T-helper 1 cell treated with Interleukin-12 subunit alpha and Interleukin-12 subunit beta and Interleukin-4 antibody, amounts not matched to agents 30 μg/mL and 1 μg/mL, for 36 hours (primary cell): ENCODE measurements at regions not wholly inside any gene's neighbourhood (a gene's known extent, or its start where the extent isn't known, plus 50 kb on each side); places are given as distances from the start of the nearest gene placed in this dataset.

Source experiments
- H3K27ac Mint-ChIP-seq: one replicate; pipeline ENCODE4 v1.8.0; 2021; ENCODE audit warnings: mild to moderate bottlenecking, mixed read lengths
- H3K27me3 Mint-ChIP-seq: one replicate; pipeline ENCODE4 v1.8.0; 2021; ENCODE audit warnings: low read depth, mixed read lengths
- H3K36me3 Mint-ChIP-seq: one replicate; pipeline ENCODE4 v1.8.0; 2021; ENCODE audit warnings: low read depth, mixed read lengths
- H3K4me1 Mint-ChIP-seq: one replicate; pipeline ENCODE4 v1.8.0; 2021; ENCODE audit warnings: low read depth, mixed read lengths
- H3K4me3 Mint-ChIP-seq: one replicate; pipeline ENCODE4 v1.8.0; 2021; ENCODE audit warnings: mild to moderate bottlenecking, moderate library complexity, mixed read lengths
- H3K9me3 Mint-ChIP-seq: one replicate; pipeline ENCODE4 v1.8.0; 2021; ENCODE audit warnings: mixed read lengths

DNA sequence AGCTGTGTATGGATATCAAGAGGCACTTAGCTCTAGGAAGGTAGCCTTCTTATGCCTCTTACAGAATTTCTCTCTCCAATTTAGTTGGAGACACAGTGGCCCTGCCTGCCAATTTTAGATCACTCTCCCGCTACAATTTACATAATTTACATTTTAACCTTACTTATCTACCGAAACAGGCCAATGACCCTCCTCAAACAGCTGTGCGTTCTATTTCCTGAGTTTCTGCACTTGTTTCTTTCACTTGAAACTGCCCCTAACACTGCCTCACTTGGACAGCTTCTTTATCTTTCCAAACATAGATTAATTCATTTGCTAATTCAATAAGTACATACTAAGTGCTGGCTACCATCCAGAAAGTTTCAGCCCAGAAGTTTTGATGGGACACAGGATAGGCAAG lies 52.9 kb upstream of the HDDC2 start:
- Mint-ChIP-seq H3K27ac (no peak overlapping the region), H3K4me1 (peaks cover 6% of the 10 kb centered on the region), H3K36me3 (no peaks in the 10 kb centered on the region), H3K9me3 (no peaks in the 10 kb centered on the region), H3K27me3 (peaks cover 7% of the 10 kb centered on the region), H3K4me3 (no peak overlapping the region)

- Mint-ChIP-seq H3K36me3 (no peaks in the 10 kb centered on the region), H3K27me3 (peaks cover 14% of the 10 kb centered on the region), H3K4me3 (no peak overlapping the region), H3K9me3 (no peaks in the 10 kb centered on the region), H3K27ac (no peak overlapping the region), H3K4me1 (peaks cover 6% of the 10 kb centered on the region)
Observed at GRCh38 chr6:125356884-125357283, 55.1 kb upstream of the HDDC2 start.

DNA sequence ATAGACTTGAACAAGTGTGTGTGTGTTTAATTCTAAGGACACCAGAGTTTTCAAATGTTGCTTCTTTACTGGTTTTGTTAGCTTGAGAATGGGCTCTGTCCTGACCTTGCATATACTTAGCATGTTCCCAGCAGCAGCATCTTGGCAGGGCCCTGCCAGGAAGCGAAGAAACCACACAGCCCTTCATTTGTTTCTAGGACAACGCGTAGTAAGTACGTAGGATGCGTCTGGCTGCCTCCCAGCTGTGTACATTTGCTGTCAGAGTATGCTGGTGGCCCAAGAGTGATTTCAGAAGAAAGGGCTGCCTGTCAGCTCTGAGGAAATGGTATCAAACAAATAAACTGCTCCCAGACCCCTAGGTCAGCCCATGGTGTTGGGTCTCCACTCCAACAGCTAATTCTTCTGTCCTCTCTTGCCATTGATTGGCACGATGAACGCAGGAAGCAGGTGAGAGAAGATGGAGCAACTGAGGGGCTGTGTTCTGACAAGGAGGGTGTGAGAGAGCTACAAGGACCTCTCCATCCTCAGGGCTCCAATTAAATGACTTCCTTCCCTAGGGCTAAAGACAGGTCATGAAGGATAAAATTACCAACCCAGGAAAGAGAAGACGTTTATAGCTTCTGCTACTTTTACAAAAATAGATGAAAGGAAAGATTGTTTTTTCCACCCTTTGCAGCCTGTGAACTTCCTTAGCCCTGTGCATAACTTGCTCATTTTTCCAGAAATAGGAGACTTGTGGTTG lies 55.9 kb upstream of the HDDC2 start:
- Mint-ChIP-seq H3K27me3 (peaks cover 22% of the 10 kb centered on the region), H3K4me1 (peaks cover 8% of the 10 kb centered on the region), H3K4me3 (no peak overlapping the region), H3K27ac (no peak overlapping the region), H3K36me3 (peaks cover 2% of the 10 kb centered on the region), H3K9me3 (no peaks in the 10 kb centered on the region)

DNA sequence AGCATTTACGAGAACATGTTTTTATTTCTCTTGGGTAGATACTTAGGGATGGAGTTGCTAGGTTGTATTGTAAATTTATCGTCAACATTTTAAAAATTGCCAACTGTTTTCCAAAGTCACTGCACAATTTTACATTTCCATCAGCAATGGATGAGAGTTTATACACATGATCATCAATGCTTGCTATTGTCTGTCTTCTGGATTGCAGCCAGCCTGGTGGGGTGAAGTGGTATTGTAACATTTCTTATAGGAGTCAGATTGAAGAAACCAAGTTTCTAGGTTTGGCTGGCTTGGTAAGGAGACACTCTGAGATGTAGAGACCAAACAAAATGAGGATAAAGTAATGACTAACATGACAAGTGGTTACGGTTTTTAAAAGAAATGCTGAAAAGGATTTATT lies 57.1 kb upstream of the HDDC2 start:
- H3K36me3 Mint-ChIP-seq: peaks cover 2% of the 10 kb centered on the region
- H3K27me3 Mint-ChIP-seq: peaks cover 28% of the 10 kb centered on the region
- H3K27ac Mint-ChIP-seq: no peak overlapping the region
- H3K4me3 Mint-ChIP-seq: no peak overlapping the region
- H3K4me1 Mint-ChIP-seq: peaks cover 9% of the 10 kb centered on the region
- no peaks in the 10 kb centered on the region for H3K9me3 Mint-ChIP-seq

DNA sequence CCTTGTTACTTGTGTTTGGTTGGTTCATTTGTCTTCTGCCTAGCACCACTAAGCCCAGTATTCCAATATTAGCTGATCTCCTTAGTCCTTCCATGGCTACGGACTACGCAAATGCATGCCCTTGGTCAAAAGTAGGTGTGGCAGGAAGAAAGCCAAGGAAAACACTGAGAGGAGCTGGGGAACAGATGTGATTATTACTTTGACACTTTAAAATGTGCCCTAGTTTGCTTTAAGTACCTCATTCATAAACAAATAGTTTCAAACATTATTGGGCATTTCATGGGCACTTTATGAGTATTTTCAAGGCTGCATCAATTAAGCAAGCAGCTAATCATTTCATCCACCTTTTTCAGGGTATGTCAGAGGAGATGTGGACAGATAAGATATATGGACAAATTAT lies 60.1 kb upstream of the HDDC2 start:
- Mint-ChIP-seq H3K27me3 (peaks cover 55% of the 10 kb centered on the region), H3K27ac (no peak overlapping the region), H3K36me3 (peaks cover 2% of the 10 kb centered on the region), H3K9me3 (no peaks in the 10 kb centered on the region), H3K4me1 (peaks cover 9% of the 10 kb centered on the region), H3K4me3 (no peak overlapping the region)

- peaks cover 3% of the 10 kb centered on the region for H3K4me1 Mint-ChIP-seq
- H3K27ac Mint-ChIP-seq: no peak overlapping the region
- peaks cover 55% of the 10 kb centered on the region for H3K27me3 Mint-ChIP-seq
- no peak overlapping the region for H3K4me3 Mint-ChIP-seq
- H3K36me3 Mint-ChIP-seq: peaks cover 2% of the 10 kb centered on the region
- no peaks in the 10 kb centered on the region for H3K9me3 Mint-ChIP-seq
Observed at GRCh38 chr6:125363039-125363823, 61.5 kb upstream of the HDDC2 start.

- H3K4me1 Mint-ChIP-seq: peaks cover 3% of the 10 kb centered on the region
- no peaks in the 10 kb centered on the region for H3K9me3 Mint-ChIP-seq
- H3K27ac Mint-ChIP-seq: no peak overlapping the region
- peaks cover 2% of the 10 kb centered on the region for H3K36me3 Mint-ChIP-seq
- H3K4me3 Mint-ChIP-seq: no peak overlapping the region
- peaks cover 55% of the 10 kb centered on the region for H3K27me3 Mint-ChIP-seq
Observed at GRCh38 chr6:125363824-125364165, 62.0 kb upstream of the HDDC2 start.

GRCh38 chr6:125365230-125365629 lies 63.5 kb upstream of the HDDC2 start:
- no peak overlapping the region for H3K27ac Mint-ChIP-seq
- H3K9me3 Mint-ChIP-seq: no peaks in the 10 kb centered on the region
- peaks cover 3% of the 10 kb centered on the region for H3K4me1 Mint-ChIP-seq
- no peak overlapping the region for H3K4me3 Mint-ChIP-seq
- H3K27me3 Mint-ChIP-seq: peaks cover 53% of the 10 kb centered on the region
- H3K36me3 Mint-ChIP-seq: peaks cover 2% of the 10 kb centered on the region

DNA sequence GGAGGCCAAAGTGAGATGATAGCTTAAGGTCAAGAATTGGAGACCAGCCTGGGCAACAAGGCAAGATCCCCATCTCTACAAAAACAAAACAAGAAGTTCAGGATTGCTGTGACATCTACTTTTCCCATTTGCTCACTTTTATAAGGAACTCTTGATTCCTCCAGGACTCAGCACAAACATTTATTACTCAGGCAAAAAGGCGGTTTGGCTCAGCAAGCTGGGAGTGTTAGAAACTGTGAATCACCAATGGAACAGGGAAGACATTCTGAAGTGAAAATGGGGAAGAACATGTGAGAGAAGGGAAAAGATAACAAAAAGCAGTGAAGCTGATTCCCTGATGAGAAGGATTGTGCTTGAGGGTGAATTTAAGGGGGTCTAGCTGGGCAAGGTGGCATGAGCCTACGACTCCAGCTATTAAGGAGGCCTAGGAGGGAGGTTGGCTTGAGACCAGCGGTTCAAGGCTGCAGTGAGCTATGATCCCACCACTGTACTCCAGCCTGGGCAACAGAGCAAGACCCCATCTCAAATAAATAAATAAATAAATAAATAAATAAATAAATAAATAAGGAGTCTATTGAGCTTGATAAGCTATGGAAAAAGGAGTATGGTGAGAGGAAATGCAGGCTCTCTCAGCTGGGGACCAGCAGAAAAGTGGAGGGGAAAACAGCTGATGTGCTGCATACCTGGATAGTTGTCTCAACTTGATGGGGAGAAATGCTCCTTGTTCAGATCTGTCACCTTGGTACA lies 65.4 kb upstream of the HDDC2 start:
- Mint-ChIP-seq H3K4me1 (peaks cover 3% of the 10 kb centered on the region), H3K27me3 (peaks cover 42% of the 10 kb centered on the region), H3K4me3 (no peak overlapping the region), H3K36me3 (peaks cover 2% of the 10 kb centered on the region), H3K27ac (no peak overlapping the region), H3K9me3 (no peaks in the 10 kb centered on the region)

DNA sequence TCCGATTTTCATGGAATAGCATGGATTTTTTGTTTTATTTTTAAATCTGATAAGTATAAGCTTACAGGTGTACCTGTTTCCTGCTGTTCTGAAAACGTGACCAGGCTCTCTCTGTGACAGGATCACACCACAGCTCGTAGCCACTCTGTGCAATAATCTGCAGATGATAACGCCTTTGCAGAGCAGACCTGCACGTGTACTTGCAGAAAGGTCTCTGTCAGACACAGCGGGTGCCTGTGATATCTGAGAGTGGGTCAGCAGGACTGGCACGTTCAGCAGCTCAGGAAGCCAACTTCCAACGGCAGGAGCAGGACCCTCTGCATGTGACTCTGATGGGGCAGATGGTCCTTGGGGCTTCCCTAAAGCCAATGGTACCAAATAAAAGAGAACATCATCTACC lies 68.6 kb upstream of the HDDC2 start:
- peaks cover 20% of the 10 kb centered on the region for H3K27me3 Mint-ChIP-seq
- H3K4me3 Mint-ChIP-seq: no peak overlapping the region
- H3K27ac Mint-ChIP-seq: no peak overlapping the region
- H3K9me3 Mint-ChIP-seq: no peaks in the 10 kb centered on the region
- H3K36me3 Mint-ChIP-seq: no peaks in the 10 kb centered on the region
- H3K4me1 Mint-ChIP-seq: no peaks in the 10 kb centered on the region

- no peak overlapping the region for H3K4me3 Mint-ChIP-seq
- H3K9me3 Mint-ChIP-seq: no peaks in the 10 kb centered on the region
- H3K36me3 Mint-ChIP-seq: no peaks in the 10 kb centered on the region
- peaks cover 29% of the 10 kb centered on the region for H3K27me3 Mint-ChIP-seq
- no peak overlapping the region for H3K27ac Mint-ChIP-seq
- no peaks in the 10 kb centered on the region for H3K4me1 Mint-ChIP-seq
Observed at GRCh38 chr6:125375013-125375412, 73.2 kb upstream of the HDDC2 start.

DNA sequence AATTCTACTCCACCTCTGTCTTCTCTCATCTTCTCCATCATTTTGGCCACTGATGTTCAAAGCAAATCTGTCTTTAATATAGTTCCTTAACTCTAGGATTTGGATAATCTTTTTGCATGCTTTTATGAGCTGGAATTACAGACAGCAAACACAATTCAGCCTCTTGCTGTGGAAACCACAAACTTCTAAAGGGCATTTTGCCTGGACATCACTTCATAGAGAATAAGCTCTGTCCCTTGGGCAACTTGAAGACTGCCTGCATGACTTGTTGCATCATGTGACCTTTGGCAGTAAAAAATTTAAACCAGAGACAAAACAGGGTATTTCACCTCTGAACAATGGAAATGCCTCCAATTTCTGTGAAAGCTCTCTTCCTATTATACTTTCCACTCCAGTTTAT lies 74.1 kb upstream of the HDDC2 start:
- Mint-ChIP-seq H3K4me3 (no peak overlapping the region), H3K36me3 (no peaks in the 10 kb centered on the region), H3K27ac (no peak overlapping the region), H3K27me3 (peaks cover 29% of the 10 kb centered on the region), H3K4me1 (no peaks in the 10 kb centered on the region), H3K9me3 (no peaks in the 10 kb centered on the region)

- Mint-ChIP-seq H3K36me3 (no peaks in the 10 kb centered on the region), H3K4me3 (no peak overlapping the region), H3K27ac (no peak overlapping the region), H3K9me3 (no peaks in the 10 kb centered on the region), H3K4me1 (no peaks in the 10 kb centered on the region), H3K27me3 (peaks cover 33% of the 10 kb centered on the region)
Observed at GRCh38 chr6:125377621-125378020, 75.9 kb upstream of the HDDC2 start.

DNA sequence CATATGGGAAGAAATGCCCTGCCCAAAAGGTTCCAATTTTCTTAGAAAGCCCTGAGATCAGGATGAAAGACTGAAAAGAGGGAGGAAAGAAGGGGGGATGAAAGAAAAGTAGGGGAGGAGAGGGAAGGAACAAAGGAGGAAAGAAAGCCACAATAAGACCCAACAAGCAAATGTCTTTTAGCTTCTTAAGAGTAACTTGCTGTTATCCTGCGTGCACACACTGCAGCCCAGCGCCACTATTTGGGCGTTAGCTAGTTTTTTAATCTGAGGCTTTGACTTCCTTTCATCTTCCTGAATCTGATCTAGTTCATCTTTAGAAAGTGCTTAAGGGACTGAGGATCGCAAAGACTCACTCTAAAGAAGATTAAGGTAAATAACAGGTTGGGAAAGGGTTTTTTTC lies 77.4 kb upstream of the HDDC2 start:
- H3K27me3 Mint-ChIP-seq: peaks cover 38% of the 10 kb centered on the region
- H3K27ac Mint-ChIP-seq: no peak overlapping the region
- H3K4me1 Mint-ChIP-seq: no peaks in the 10 kb centered on the region

GRCh38 chr6:125380474-125380873 lies 78.7 kb upstream of the HDDC2 start:
- no peaks in the 10 kb centered on the region for H3K36me3 Mint-ChIP-seq
- H3K27me3 Mint-ChIP-seq: peaks cover 34% of the 10 kb centered on the region
- H3K27ac Mint-ChIP-seq: no peak overlapping the region
- H3K4me1 Mint-ChIP-seq: no peaks in the 10 kb centered on the region
- H3K4me3 Mint-ChIP-seq: no peak overlapping the region
- no peaks in the 10 kb centered on the region for H3K9me3 Mint-ChIP-seq

More for the DNA sequence above, 77.4 kb upstream of the HDDC2 start:
- H3K4me3 Mint-ChIP-seq: no peak overlapping the region
- H3K36me3 Mint-ChIP-seq: no peaks in the 10 kb centered on the region
- no peaks in the 10 kb centered on the region for H3K9me3 Mint-ChIP-seq
